Small intestine (tissue), 7 donors: ENCODE measurements at regions not wholly inside any gene's neighbourhood (a gene's known extent, or its start where the extent isn't known, plus 50 kb on each side); places are given as distances from the start of the nearest gene placed in this dataset.
"Not testable (repeated sequence)": the region's sequence is repeated elsewhere in the genome, so short reads cannot be mapped to it uniquely, and the experiment has no call there.

Experiments
- DNase-seq, 2 donors: peaks; one replicate each; pipeline versions ENCODE4 v3.0.0 to v3.0.0-alpha.2; 2013
- FAIRE-seq: peaks from 2 replicates; lab custom pipeline; 2012; peaks lifted over from hg19 to GRCh38; lab: Jason Lieb, UNC
- H3K27ac ChIP-seq, 3 donors: one replicate each; pipeline ENCODE4 v1.5.1; 2013; ENCODE audit warnings: low read length in 2 of 3, mild to moderate bottlenecking in 2 of 3, control low read depth in 1 of 3, inconsistent platforms in 1 of 3, low read depth in 1 of 3, moderate library complexity in 1 of 3
- H3K27me3 ChIP-seq, 3 donors: one replicate each; pipeline ENCODE4 v1.6.1; 2013; ENCODE audit warnings: low read length in 3 of 3, inconsistent platforms in 1 of 3; ENCODE audit not compliant: control insufficient read depth in 3 of 3, insufficient read depth in 3 of 3
- H3K36me3 ChIP-seq, 3 donors: one replicate each; pipeline ENCODE4 v1.6.1; 2013; ENCODE audit warnings: low read length in 3 of 3, inconsistent platforms in 1 of 3, low read depth in 1 of 3, mild to moderate bottlenecking in 1 of 3, moderate library complexity in 1 of 3; ENCODE audit not compliant: control insufficient read depth in 3 of 3, insufficient read depth in 2 of 3
- H3K4me1 ChIP-seq, 3 donors: one replicate each; pipeline ENCODE4 v1.6.1; 2013; ENCODE audit warnings: low read length in 2 of 3, inconsistent platforms in 1 of 3, low read depth in 1 of 3, mild to moderate bottlenecking in 1 of 3, moderate library complexity in 1 of 3; ENCODE audit not compliant: control insufficient read depth in 3 of 3, insufficient read depth in 2 of 3
- H3K4me3 ChIP-seq, 3 donors: one replicate each; pipeline ENCODE4 v1.5.1; 2013; ENCODE audit warnings: low read length in 3 of 3, control low read depth in 1 of 3, inconsistent platforms in 1 of 3, low read depth in 1 of 3, mild to moderate bottlenecking in 1 of 3, moderate library complexity in 1 of 3
- H3K9me3 ChIP-seq, 2 donors: one replicate each; pipeline ENCODE4 v1.6.1; 2013; ENCODE audit warnings: low read depth in 1 of 2, low read length in 1 of 2; ENCODE audit not compliant: control insufficient read depth in 2 of 2, insufficient read depth in 1 of 2
- WGBS, 3 donors: extraction: QIAGEN DNeasy Blood & Tissue Kit; methylation state at CpG; one replicate each; pipeline ENCODE4 v1.1.7; 2013; 5-methylcytosine and 5-hydroxymethylcytosine counted together
- donor health status: healthy with polysubstance abuse.
- donor health status: control.
- donor health status: control.
- donor health status: Bipolar disorder and iron deficiency.
- donor health status: healthy.

DNA sequence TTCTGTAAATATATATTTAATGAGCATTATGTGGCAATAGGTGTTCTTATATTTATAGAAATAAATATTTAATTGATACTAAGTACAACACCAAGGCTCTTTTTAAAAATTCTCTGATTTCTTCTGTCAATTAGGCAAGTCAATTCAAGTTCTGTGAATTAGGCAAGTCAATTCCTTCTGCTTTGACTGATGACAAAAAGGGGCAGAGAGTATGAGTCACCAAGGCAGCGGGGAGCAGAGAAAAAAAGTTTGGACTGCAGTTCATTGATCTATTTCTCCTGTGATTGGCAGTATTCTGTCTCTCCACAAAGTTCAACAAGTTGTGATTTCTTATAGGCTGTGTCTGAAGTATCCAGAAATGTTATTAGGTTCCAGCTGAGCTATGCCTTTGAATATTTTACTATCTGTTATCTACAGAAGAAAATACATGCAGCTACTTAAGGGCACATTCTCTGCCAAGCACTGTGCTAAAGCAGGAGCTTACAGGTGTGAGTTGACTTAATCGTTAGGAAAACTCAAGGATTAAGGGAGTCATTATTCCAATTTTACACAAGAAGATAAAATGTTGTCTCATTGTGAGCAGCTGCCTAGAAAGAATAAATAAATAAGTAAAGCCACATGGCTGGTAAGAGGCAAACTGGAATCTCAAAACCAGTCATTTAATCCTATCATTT, 206.4 kb upstream of the ALG10B start:
- Histone ChIP-seq H3K27ac (no peak overlapping the region), H3K4me3 (no peak overlapping the region), H3K4me1 (no peaks in the 10 kb centered on the region), H3K27me3 (no peaks in the 10 kb centered on the region), H3K36me3 (no peaks in the 10 kb centered on the region), H3K9me3 (peaks cover 0 to 23% of the 10 kb centered on the region in 2 donors)
- no peak for DNase-seq
- 44 to 77% (median 58%) methylated on average over 2 of the region's 2 CpGs for WGBS, 3 donors
- no peak for FAIRE-seq

GRCh38 chr12:38113991-38114390, 202.6 kb upstream of the ALG10B start:
- DNase-seq: no peak
- Histone ChIP-seq H3K36me3 (no peaks in the 10 kb centered on the region), H3K9me3 (peaks cover 0 to 35% of the 10 kb centered on the region in 2 donors), H3K4me3 (no peak overlapping the region), H3K27me3 (no peaks in the 10 kb centered on the region), H3K4me1 (no peaks in the 10 kb centered on the region), H3K27ac (no peak overlapping the region)
- FAIRE-seq: no peak
- 65 to 73% (median 65%) methylated on average over 5 of the region's 5 CpGs for WGBS, 3 donors

GRCh38 chr12:38116968-38117367, 199.6 kb upstream of the ALG10B start:
- H3K36me3 ChIP-seq: no peaks in the 10 kb centered on the region
- H3K4me3 ChIP-seq: no peak overlapping the region
- peaks cover 0 to 38% of the 10 kb centered on the region in 2 donors for H3K9me3 ChIP-seq
- H3K4me1 ChIP-seq: no peaks in the 10 kb centered on the region
- no peak overlapping the region for H3K27ac ChIP-seq
- FAIRE-seq (no peak), DNase-seq (no peak)
- 56 to 62% (median 59%) methylated on average over 5 of the region's 5 CpGs for WGBS, 3 donors
- no peaks in the 10 kb centered on the region for H3K27me3 ChIP-seq

- no peak for DNase-seq
- 90 to 94% (median 90%) methylated on average over 3 of the region's 3 CpGs for WGBS, 3 donors
- Histone ChIP-seq H3K27me3 (no peaks in the 10 kb centered on the region), H3K4me1 (no peaks in the 10 kb centered on the region), H3K4me3 (no peak overlapping the region), H3K36me3 (no peaks in the 10 kb centered on the region), H3K27ac (no peak overlapping the region), H3K9me3 (peaks cover 0 to 42% of the 10 kb centered on the region in 2 donors)
- no peak for FAIRE-seq
These were observed 197.9 kb upstream of the ALG10B start for GRCh38 chr12:38118632-38119031.

- Histone ChIP-seq H3K36me3 (no peaks in the 10 kb centered on the region), H3K4me3 (no peak overlapping the region), H3K4me1 (no peaks in the 10 kb centered on the region), H3K27me3 (no peaks in the 10 kb centered on the region), H3K27ac (no peak overlapping the region), H3K9me3 (peaks cover 0 to 35% of the 10 kb centered on the region in 2 donors)
- WGBS, 3 donors: 75 to 77% (median 76%) methylated on average over 5 of the region's 5 CpGs
- no peak for FAIRE-seq
- DNase-seq: no peak
These were observed 196.1 kb upstream of the ALG10B start for GRCh38 chr12:38120438-38120837.

DNA sequence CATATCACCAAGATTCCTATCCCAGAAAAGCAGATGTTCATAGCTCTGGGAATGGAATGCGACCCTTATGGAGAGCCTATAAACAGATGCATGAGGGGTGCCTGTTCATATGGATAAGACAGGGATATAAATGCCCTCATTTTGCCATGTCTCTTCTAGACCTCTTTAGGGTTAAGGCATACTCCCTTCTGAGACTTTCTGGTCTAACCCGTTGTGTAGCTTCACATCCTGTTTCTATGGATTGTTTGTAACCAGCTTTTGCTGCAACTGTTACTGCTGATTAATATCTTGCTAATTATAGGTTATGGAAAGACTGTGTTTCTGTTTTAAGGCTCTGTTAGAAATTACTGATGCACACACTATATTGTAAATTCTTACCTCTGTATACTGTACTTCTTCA, 193.5 kb upstream of the ALG10B start:
- H3K36me3 ChIP-seq, H3K4me1 ChIP-seq, FAIRE-seq, H3K27me3 ChIP-seq, DNase-seq, H3K4me3 ChIP-seq, H3K27ac ChIP-seq: not testable (repeated sequence)
- 70 to 78% (median 75%) methylated on average over 2 of the region's 2 CpGs for WGBS, 3 donors
- peaks cover 0 to 18% of the 10 kb centered on the region in 2 donors for H3K9me3 ChIP-seq

DNA sequence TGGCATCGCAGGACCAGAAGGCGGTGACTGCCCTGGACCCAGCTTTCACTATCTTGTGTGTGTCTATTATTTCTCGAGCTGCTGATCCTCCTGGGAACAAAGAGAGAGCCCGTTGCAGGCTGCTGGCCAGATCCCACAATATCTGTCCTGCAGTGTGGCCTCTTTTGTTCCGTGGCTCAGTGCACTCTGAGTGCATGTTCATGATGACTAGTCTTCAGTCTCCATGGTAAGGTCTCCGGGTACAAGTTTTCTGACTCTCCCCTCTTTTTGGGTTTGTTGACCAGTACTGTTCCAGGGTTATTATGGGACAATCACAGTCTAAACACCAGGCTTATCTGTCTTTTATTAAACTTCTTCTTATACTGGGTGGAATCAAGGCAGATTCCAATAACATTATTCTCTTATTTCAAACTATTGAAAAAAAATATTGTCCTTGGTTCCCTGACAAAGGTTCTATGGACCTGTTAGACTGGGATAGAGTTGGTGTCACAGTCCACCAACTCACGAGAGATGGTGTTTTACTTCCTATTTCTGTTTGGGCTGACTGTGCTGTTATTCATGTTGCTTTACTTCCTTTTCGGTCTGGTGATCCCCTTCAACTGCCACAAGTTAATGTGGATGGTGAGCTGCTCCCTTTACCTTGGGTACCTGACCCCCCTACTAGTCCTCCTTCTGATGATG, 192.9 kb upstream of the ALG10B start:
- Histone ChIP-seq H3K36me3 (no peaks in the 10 kb centered on the region), H3K4me1 (no peaks in the 10 kb centered on the region), H3K27me3 (no peaks in the 10 kb centered on the region), H3K4me3 (no peak overlapping the region), H3K9me3 (peaks cover 0 to 18% of the 10 kb centered on the region in 2 donors), H3K27ac (no peak overlapping the region)
- no peak for DNase-seq
- FAIRE-seq: no peak
- 71 to 73% (median 72%) methylated on average over 8 of the region's 8 CpGs for WGBS, 3 donors

DNA sequence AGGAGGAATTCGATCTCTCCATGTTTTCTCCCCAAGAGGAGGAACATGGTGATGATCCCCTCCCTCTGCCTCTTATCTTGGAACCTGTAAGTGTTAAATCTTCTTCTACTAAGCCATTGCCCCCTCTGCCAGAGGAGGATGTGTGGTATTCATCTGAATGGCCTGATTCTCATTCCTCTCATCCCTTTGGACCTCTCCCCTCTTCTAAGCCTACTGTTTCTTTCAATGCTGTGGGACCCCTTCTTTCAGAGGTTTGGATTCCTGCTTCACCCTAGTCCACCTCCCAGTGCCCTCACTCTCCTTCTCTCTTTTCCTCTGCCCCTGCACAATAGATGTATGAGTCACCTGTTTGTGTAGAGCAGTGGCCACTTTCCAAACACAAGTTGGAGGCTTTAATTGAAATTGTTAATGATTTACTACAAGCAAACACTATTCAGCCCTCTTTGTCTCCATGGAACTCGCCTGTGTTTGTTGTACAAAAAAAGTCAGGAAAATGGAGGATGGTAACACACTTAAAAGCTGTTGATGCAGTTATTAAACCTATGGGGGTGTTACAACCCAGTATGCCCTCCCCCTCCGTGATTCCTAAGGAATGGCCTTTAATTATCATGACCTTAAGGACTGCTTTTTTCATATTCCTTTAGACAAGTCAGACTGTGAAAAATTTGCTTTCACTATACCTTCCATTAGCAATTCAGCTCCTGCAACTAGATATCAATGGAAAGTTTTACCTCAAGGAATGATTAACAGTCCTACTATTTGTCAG, 192.1 kb upstream of the ALG10B start:
- H3K36me3 ChIP-seq: no peaks in the 10 kb centered on the region
- no peaks in the 10 kb centered on the region for H3K4me1 ChIP-seq
- H3K4me3 ChIP-seq: no peak overlapping the region
- no peak overlapping the region for H3K27ac ChIP-seq
- 19 to 32% (median 21%) methylated on average over 3 of the region's 3 CpGs for WGBS, 3 donors
- H3K27me3 ChIP-seq: no peaks in the 10 kb centered on the region
- FAIRE-seq: no peak
- H3K9me3 ChIP-seq: peaks cover 0 to 14% of the 10 kb centered on the region in 2 donors
- DNase-seq: no peak
